Uterus (tissue), 2 donors: ENCODE measurements at regions not wholly inside any gene's neighbourhood (a gene's known extent, or its start where the extent isn't known, plus 50 kb on each side); places are given as distances from the start of the nearest gene placed in this dataset.

Experiments
- POLR2A ChIP-seq, 2 donors: fragments of 450-650 bp; IDR thresholded peaks; one replicate each; pipeline ENCODE4 v1.6.1; 2016; ENCODE audit warnings: antibody characterized with exemption in 2 of 2, mild to moderate bottlenecking in 1 of 2, moderate library complexity in 1 of 2
- TF ChIP-seq, protein P1 (sequence below), 4 experiments: fragments of 200-600 bp in 2 of 4; fragments of 450-650 bp in 2 of 4; sonication (generic) in 2 of 4; IDR thresholded peaks; one replicate each; pipeline ENCODE4 v1.5.1; 2016 to 2019; ENCODE audit warnings: antibody characterized with exemption in 4 of 4, mild to moderate bottlenecking in 2 of 4, moderate library complexity in 1 of 4

DNA sequence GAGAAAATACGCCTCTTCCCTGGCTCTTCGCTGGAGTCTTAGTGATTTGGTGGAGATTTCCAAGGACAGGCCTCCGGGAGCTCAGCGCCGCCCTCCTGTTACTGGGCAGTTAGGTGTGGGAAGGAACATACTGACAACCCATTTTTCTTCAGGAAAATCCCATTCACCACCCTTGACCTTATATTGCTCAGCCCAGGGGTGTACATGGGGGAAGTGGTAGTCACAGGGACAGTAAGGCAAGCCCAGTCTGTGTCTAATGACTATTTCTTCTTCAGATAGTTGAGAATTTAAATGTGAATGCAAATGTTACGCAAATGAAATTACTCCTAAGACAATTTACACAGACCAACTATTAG, 119.4 kb downstream of the UQCRFS1 start:
- TF ChIP-seq, protein P1, sequence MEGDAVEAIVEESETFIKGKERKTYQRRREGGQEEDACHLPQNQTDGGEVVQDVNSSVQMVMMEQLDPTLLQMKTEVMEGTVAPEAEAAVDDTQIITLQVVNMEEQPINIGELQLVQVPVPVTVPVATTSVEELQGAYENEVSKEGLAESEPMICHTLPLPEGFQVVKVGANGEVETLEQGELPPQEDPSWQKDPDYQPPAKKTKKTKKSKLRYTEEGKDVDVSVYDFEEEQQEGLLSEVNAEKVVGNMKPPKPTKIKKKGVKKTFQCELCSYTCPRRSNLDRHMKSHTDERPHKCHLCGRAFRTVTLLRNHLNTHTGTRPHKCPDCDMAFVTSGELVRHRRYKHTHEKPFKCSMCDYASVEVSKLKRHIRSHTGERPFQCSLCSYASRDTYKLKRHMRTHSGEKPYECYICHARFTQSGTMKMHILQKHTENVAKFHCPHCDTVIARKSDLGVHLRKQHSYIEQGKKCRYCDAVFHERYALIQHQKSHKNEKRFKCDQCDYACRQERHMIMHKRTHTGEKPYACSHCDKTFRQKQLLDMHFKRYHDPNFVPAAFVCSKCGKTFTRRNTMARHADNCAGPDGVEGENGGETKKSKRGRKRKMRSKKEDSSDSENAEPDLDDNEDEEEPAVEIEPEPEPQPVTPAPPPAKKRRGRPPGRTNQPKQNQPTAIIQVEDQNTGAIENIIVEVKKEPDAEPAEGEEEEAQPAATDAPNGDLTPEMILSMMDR (IDR thresholded peaks at IDR 0.05): no peak
- TF ChIP-seq POLR2A (IDR thresholded peaks at IDR 0.05): no peak
